ENCODE measurements at regions not wholly inside any gene's neighbourhood (a gene's known extent, or its start where the extent isn't known, plus 50 kb on each side); places are given as distances from the start of the nearest gene placed in this dataset.
"Not testable (repeated sequence)": the region's sequence is repeated elsewhere in the genome, so short reads cannot be mapped to it uniquely, and the experiment has no call there.

DNA sequence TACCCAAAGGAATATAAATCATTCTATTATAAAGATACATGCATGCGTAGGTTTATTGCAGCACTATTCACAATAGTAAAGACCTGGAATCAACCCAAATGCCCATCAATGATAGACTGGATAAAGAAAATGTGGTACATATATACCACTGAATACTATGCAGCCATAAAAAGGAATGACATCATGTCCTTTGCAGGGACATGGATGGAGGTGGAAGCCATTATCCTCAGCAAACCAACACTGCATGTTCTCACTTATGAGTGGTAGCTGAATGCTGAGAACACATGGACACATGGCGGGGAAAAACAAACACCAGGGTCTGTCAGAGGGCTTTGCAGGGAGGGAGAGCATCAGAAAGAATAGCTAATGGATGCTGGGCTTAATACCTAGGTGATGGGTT lies 149.4 kb upstream of the OLIG3 start:
- TF ChIP-seq, protein P1, sequence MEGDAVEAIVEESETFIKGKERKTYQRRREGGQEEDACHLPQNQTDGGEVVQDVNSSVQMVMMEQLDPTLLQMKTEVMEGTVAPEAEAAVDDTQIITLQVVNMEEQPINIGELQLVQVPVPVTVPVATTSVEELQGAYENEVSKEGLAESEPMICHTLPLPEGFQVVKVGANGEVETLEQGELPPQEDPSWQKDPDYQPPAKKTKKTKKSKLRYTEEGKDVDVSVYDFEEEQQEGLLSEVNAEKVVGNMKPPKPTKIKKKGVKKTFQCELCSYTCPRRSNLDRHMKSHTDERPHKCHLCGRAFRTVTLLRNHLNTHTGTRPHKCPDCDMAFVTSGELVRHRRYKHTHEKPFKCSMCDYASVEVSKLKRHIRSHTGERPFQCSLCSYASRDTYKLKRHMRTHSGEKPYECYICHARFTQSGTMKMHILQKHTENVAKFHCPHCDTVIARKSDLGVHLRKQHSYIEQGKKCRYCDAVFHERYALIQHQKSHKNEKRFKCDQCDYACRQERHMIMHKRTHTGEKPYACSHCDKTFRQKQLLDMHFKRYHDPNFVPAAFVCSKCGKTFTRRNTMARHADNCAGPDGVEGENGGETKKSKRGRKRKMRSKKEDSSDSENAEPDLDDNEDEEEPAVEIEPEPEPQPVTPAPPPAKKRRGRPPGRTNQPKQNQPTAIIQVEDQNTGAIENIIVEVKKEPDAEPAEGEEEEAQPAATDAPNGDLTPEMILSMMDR (IDR thresholded peaks at IDR 0.05; ENCODE audit: low read length): not testable (repeated sequence)
- not testable (repeated sequence) for TF ChIP-seq EZH2 (IDR thresholded peaks at IDR 0.05; ENCODE audit: borderline replicate concordance, low read length)

All from OCI-LY1 (cell line).